Stimulated activated CD4-positive, alpha-beta T cell treated with anti-CD3 and anti-CD28 coated beads, Interleukin-4, amount 100 ng/mL, for 1 hour (primary cell): ENCODE measurements at regions not wholly inside any gene's neighbourhood (a gene's known extent, or its start where the extent isn't known, plus 50 kb on each side); places are given as distances from the start of the nearest gene placed in this dataset.

Experiments used
- DNase-seq: peaks from one replicate; pipeline ENCODE4 v3.0.0-alpha.2; 2020

DNA sequence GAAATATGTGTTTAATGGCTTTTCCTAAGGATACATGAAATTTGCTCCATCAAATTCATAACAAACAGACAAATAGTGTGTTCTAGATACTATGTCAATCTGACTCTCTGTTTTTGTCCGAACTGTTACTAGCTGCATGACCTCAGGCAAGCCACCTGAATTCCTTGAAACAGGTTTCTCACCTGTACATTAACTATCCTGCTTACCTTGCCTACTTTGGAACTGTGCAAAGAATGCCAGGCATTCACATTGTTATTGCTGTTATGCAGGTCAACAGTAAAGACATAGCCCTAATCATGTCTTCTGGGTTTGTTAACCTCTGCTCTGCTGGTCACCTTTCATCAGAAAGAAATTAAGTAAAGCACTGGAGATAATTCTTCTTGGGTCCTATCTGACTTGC is 1283.9 kb upstream of the CELF2 start:
- DNase-seq, result no peak

DNA sequence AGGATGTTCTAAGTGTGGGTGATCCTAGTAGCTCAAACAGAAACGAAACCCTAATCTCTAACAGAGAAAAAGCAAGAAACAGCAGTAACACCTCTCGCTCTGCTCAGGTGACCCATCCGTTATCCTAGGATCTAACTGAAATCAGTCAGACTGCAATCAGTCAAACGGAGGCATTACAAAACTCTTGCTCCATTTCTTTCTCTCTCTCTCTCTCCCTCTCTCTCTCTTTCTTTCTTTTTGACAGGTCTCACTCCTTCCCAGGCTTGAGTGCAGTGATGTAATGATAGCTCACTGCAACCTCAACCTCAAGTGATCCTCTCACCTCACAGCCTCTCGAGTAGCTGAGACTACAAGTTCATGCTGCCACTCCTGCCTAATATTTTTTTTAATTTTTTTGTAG is 1283.5 kb upstream of the CELF2 start:
- no peak for DNase-seq

DNA sequence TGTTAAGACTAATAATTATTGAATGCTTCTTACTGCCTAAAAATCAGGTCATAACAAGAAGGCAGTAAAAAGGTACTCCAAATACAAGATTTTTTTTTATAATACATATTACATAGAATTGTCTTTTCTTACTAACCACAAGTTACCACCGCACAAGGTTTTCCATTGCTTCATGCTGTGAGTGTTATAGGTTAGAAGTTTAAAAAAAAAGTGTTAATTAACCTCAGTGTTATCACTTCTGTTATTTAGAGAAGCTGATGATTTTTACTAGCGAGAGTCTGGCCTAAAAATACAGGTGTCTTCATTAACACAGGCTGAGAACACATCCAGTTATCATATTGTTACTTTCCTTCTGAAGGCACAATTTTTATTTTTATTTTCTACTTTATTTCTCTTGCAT is 1281.9 kb upstream of the CELF2 start:
- no peak for DNase-seq

DNA sequence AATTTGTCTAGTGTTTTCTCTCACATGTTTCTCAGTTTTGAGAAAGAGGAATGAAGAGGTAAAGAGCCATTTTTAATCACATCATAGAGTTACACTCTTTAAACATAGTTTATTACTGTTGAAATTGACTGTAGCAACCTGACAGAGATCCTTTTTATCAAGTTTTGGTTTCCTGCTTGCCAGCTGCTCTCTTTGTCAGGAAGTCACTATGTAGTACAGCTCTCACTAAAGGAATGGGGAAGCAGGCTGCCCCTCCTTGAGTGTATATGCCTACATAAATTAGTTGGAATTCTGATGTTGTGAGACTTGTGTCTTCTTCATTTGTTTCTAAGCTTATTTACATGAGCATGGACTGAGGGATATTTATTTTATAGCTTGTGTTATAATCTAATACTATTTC is 1274.0 kb upstream of the CELF2 start:
- no peak for DNase-seq

DNA sequence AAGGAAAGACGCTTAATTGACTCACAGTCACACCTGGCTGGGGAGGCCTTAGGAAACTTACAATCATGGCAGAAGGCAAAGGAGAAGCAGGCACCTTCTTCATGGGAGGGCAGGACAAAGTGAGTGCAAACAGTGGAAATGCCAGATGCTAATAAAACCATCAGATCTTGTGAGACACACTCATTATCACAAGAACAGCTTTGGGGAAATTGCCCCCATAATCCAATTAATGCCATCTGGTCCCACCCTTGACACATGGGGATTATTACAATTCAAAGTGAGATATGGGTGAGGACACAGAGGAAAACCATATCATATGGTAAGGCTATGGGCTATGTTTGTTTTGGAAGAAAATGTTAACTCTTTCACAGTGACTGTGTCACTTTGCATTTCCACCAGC is 1272.5 kb upstream of the CELF2 start:
- DNase-seq, result no peak

DNA sequence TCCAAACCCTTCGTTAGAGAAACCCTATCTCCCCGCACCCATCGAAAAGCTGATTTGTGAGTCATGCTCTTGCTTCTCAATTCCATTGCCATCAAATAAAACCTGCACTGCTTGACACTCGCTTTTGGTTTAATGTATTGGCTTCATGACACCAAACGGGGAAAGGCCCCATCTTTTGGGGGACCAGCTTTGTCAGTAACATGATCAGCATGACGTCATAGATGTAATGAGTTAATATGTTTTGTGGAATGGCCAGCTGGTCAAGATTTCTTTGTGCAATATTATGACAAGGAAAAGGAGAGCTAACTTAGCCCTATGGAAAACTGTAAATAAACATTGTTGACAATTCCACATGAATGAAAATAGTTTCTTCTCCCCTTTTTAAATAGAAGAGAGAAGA is 1260.5 kb upstream of the CELF2 start:
- DNase-seq, result no peak

DNA sequence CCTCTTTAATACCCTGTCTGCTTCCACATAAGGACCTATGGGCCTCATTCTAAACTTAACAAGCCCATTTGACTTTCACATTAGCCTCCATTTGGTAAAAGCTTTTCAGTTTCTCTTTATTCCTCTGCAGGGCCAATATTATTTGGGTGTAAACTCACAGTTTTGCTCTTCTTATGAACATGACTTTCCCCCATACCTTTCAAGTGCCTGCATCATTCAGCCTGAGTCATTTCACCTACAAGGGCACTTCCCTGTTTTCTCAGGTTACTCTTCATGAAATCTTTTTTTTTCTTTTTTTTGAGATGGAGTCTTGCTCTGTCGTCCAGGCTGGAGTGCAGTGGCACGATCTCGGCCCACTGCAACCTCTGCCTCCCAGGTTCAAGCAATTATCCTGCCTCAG is 1258.1 kb upstream of the CELF2 start:
- DNase-seq, result no peak

DNA sequence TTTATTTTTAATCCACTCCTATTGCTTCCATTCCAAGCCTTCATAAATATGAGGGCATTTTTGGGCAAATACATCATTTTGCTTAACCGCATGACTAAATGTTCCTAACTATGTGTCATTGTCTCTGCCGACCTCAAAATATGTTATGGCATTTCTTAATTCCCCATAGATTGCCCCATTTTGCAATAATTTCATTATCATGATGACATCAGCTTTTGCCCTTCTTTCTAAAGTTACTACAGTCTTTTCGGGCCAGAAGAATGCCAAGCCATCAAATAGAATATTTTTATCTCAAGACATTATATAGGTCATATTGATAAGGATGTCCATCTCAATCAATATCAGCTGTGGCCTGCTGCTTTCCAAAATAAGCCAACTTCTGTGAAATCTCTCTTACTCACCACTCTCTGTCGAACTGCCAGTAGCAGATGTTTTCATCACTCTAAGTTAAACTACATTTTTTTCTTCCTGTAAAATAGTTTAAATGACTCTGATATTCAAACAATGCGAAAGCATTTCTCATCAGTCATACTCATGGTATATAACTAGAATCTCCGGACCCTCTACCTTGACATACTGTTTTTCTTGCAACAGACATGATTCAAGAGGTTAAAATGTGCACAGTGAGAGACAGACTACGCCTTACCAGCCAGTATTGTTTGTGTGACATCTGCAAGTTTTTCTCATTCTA is 1254.6 kb upstream of the CELF2 start:
- no peak for DNase-seq

DNA sequence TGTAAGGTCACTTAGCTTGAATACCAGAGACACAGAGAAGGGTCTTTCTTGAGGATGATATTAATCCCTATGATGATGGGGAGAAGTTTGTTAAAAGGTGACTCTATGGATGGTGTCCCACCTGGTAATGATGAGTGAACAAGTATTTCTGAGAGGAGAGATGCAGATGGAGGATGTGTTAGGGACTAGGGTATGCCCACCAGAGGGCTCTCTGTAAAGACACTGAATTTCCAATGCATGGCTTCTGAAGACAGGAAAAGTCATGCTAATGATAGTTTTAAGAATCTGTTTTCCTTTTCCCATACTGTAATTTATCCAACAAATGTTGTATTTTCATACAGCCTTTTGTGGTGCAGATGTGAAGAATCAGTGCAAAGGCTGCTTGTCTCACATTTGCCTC is 1250.9 kb upstream of the CELF2 start:
- no peak for DNase-seq

DNA sequence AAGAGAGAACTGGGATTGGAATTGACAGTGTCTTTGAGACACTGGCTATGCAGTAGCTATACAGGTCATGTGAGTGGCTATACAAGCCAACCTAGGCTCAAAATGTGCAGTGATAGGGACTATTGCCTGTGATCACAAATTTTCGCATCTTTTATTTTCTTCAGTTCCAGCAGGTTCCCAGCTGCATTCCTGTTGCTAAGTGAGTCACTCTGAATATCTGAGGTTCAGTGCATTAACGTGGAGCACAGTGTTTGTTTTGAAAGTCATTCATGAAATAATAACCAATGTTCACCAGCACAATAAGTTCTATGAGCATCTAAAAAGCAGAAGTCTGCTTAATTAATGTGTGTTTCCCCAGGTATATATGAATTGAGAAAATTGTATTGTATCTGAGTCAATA is 1236.0 kb upstream of the CELF2 start:
- no peak for DNase-seq

DNA sequence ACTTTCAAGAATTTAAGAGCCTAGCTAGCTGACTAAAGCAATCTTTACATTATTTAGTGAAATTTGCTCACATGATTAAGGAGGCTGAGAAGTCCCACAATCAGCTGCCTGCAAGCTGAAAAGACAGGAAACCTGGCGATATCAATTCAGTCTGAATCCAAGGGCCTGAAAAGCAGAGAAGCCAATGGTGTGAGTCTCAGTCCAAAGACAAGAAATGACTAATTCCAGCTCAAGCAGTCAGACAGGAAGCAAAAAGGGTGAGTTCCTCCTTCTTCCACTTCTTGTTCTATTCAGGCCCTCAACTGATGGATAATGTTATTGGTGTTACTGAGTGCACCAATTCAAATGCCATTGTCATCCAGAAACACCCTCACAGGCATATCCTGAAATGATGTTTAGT is 1231.6 kb upstream of the CELF2 start:
- no peak for DNase-seq

DNA sequence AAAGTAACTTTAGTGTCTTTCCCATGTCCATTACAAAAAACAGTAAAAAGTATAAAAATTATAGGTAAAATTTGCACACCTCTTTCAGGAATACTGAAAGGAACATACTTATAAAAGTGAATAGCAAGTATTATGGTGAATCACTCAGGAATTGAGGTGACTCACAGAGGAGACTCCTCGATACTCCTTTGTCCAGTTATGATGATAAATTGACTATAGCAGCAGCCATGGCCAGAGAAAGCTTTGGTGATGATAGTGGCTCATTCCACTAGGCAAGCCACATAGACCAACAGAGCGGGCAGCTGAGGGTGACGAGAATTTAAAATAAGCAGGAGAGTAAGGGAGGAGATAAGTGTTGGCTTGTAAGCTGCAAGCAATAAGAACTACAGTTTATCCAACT is 1231.1 kb upstream of the CELF2 start:
- DNase-seq, result no peak

DNA sequence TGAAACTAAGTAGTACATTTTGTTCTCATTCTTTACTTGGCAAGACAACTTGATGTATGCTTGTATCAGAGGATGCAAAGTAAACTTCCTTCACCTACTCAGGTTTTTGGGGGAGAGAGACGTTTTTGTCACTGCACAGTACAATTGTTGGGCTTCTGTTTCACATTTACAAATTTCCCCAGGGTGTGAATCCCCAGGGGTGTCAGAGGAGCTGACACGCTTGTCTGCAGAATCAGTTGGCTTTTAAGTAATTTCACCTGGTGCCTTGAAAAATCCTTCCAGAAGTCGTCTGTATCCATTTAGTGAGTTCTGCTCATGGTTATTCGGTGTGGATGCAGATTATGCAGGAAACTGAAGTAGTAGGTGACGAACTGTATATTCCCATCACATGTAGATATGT is 1227.7 kb upstream of the CELF2 start:
- no peak for DNase-seq

DNA sequence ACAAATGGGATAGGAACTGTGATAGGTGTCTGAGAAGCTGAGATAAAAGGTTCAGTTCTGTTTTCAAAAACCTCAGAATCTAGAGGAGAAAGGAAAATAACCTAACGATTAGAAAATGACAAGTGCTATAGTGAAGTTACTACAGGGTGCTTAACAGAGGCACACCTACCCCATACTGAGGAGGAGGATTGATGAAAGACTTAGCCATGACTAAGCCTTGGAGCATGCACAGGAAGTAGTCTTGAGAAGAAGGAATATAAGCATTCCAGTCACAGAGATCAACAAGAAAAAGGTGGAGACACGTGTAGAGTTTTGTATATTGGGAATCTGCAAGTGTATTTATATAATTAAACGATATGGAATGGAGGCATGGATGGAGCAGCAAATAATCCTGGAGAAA is 1225.5 kb upstream of the CELF2 start:
- no peak for DNase-seq

DNA sequence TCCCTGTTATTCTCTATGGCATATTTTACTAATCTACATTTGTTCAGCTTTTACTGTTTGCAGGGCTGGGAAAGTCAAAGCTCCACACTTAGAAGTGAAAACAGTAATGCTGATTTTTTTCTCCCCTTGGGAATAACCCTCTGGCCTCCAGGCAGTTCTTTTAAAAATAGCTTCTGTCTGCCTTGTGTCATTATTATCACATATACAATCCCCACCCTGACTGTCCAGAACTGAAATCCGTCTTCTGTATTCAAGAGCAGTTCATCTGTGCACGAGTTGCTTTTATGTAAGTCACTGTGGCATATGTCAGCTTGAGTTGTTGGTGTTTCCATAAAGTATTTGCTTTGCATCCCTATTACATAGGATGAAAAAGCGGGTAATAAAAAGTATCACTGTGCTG is 1221.1 kb upstream of the CELF2 start:
- DNase-seq, result no peak

DNA sequence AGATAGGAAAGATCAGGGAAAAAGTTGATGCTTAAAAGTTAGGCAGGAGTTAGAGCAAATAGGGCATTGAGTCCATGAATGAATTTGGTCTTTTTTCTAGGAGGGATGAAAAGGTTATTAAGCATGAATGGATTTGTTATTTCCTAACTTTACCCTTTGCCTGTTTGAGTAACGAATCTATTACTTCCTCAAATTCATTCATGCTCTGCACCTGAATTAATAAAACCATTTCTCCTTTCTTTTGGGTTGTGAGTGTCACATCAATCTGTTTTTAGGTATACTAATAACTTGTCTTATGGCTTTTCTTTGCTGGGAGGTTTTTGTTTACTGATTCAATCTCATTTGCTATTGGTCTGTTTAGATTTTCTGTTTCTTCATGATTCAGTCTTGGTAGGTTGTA is 1217.7 kb upstream of the CELF2 start:
- DNase-seq, result no peak

DNA sequence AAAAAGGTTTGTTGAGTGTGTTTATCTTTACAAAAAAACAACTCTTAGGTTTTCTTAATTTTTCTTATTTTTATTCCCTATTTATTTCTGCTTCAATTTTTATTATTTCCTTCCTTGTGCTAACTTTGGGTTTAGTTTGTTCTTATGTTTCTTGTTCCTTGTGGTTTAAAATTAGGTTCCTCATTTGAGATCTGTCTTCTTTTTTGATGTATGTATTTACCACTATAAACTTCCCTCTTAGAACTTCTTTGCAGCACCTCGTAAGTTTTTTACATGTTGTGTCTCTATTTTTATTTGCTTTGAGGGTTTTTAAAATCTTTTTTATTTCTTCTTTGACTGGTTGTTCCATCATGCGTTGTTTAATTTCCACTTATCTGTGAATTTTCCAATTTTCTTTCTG is 1217.1 kb upstream of the CELF2 start:
- DNase-seq, result no peak

DNA sequence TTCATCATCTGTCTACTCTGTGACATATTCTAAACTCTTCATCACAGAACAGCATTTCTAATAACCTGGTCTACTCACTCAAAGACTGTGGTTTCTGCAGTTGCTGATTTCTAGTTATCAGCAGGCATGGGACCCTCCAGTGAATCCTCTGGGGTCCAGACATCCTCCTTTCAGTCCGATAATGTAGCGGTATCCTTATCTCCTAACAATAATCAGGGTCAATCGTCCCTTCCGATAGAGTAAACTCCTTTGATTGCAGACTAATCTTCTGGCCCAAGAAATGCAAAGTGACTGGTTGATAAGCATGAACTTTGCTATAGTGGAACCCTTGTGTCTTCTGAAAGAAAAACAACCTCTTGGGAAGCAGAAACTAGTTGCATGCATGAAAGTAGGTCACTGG is 1209.8 kb upstream of the CELF2 start:
- DNase-seq, result no peak

DNA sequence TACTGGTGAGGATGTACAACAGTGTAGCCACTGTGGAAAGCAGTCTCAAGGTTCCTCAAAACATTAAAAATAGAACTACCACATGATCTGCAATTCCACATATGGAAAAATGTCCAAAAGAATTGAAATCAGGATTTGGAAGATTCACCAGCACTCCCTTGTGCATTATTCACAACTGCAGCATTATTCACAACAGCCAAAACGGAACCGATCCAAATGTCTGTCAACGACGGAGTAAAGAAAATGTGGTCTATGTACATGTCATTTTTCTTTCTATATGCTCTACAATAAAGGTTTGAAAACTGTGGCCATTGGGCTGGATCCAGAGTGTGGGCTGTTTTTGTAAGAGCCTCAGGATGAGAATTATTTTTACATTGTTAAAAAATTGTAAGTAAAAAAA is 1206.1 kb upstream of the CELF2 start:
- DNase-seq, result no peak

DNA sequence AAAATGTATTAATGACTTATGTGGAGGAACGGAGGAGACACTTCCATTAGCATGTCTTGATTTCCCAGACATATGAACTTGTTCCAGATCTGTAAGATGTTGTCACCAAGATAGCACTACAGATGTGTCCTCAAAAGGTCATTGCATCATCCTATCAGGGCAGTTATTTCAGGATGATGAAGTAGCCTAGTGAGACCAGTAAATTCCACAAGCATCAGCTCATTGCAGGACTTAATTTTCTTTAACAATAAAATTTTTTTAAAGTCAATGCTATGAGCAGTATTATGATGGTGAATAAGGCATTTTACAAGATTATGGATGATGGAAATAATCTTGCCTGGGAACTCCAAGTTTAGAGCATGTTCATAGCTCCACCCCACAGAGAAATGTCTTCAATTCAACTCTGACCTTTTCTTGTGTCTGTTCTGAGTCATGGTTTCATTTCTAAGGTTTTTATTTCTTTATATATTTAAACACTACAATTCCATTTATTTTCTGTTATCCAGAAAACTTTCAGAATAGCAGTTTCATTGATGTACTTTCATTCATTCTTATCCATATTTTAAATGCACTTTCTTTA is 1203.3 kb upstream of the CELF2 start:
- no peak for DNase-seq

DNA sequence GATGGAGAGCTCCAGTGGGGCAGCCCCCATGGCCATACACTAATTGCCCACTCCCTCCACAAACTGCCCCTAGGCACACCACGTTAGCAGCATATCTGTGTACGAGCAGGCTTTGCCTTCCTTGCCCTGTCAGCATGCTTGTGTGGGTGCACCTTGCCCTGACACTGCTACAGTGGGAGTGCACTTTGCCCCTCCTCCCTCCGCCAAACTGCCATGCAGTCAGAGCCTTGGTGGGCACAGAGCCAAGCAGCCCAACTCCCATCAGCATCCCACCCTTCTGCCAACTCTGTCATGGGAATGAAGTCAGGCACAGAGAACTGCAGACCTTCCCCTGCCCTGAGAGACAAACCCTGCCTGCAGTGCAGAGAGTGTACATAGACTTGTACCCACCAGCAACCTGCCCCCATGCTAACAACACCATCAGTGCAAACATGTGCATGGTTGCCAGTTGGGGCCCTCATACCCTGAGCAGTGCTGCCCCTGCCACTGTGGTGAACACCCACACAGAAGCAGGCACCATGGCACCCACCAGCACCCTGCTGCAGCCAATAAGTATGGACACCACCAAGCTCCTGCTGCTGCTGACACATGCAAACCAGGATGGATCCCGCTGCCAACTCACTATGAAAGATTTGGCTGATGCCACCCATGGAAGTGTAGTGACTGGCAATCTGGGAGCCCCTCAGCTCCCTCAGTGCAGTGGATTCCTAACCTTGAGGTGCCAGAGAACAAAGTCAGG is 1197.7 kb upstream of the CELF2 start:
- no peak for DNase-seq

DNA sequence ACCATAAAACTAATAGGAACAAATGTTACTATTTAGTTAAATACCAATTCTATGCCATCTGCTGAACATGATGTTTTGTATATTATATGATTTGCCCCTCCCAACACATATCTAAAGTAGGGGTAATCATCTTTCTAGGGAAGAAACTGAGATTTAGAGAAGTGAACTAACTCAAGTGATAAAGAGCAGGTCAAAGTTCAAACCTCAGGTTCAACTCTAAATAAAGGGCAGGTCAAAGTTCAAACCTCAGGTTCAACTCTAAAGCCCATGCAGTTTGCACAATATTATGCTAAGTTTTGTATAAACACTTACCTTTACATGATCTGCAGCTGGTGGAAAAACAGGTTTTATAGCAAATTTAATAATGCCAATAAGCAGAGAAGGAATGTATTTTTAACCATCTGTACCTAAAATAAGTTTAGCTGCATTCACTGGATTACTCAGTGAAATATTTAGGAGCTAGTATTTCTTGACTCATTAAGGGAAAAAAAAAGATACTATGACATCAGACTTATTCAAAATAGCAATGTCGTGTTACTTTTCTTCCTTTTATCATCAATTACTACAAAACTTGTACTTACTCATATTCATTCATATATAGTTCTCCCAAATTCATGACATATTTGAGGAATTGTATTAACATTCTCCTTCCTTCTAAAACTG is 1194.3 kb upstream of the CELF2 start:
- DNase-seq, result no peak

DNA sequence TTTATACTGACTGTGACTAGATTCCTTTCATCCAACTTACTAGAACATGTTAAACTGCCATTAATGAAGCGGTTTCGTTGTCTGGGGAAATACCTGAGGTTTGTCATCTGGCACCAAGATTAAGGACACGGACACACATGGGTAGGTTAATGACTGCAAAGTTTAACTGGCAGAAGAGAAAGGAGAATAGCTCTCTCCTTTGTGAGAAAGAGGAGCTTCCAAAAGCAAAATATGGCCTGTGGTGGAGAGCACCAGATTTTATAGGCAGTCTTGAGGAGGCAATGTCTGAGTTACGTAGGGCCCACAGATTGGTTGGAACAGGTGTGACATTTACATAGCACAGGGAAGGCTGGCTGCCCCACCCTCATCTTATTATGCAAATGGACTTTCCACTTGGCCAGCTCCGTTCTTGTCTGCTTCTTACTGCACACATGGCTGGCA is 1193.0 kb upstream of the CELF2 start:
- DNase-seq, result no peak

DNA sequence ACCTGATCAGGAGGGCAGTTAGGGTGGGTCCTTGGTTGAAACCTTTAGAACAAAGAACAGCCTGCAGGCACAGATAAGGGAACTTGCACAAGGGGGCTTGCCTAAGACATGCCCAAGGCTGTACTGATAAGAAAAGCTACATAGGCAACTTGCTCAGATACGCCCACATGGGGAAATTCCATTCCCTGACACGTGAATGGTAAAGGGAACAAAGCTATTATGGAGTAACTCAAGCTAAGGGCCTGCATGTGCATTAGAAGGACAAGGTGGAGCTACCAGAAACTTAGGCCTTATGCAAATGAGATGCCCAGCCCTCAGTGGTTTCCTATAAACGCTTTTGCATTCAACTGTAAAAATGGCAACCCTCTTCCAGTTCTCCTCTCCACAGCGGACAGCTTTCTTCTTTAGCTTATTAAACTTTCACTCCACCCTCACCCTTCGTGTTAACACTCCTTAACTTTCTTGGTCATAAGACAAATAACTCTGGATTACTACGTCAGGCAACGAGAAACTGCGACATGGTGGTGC is 1192.1 kb upstream of the CELF2 start:
- DNase-seq, result no peak
